Neural progenitor cell (in vitro differentiated cells): ENCODE measurements at regions not wholly inside any gene's neighbourhood (a gene's known extent, or its start where the extent isn't known, plus 50 kb on each side); places are given as distances from the start of the nearest gene placed in this dataset.

Experiments
- DNase-seq: peaks from one replicate; pipeline ENCODE4 v3.0.0-alpha.2; 2016; ENCODE audit warnings: low spot score
- H2AFZ ChIP-seq: fragments of 200-600 bp; sonication (generic); replicated peaks from 2 replicates; pipeline ENCODE4 v1.6.1; 2016; ENCODE audit warnings: antibody characterized with exemption
- H3F3A ChIP-seq: fragments of 200-600 bp; sonication (generic); 2 replicates; pipeline ENCODE4 v1.6.1; 2016; ENCODE audit warnings: antibody characterized with exemption, low read depth
- H3K27ac ChIP-seq: fragments of 200-600 bp; sonication (generic); 2 replicates; pipeline ENCODE4 v1.5.1; 2016; ENCODE audit warnings: mild to moderate bottlenecking
- H3K27me3 ChIP-seq: fragments of 200-600 bp; sonication (generic); 2 replicates; pipeline ENCODE4 v1.6.1; 2016; ENCODE audit warnings: mild to moderate bottlenecking, moderate library complexity
- H3K36me3 ChIP-seq: fragments of 200-600 bp; sonication (generic); 2 replicates; pipeline ENCODE4 v1.5.1; 2016
- H3K4me1 ChIP-seq: fragments of 200-600 bp; sonication (generic); 2 replicates; pipeline ENCODE4 v1.6.1; 2016; ENCODE audit warnings: mixed run types
- H3K4me2 ChIP-seq: fragments of 200-600 bp; sonication (generic); 2 replicates; pipeline ENCODE4 v1.6.1; 2016
- H3K4me3 ChIP-seq: fragments of 200-600 bp; sonication (generic); 2 replicates; pipeline ENCODE4 v1.5.1; 2016
- H3K79me2 ChIP-seq: fragments of 200-600 bp; sonication (generic); 2 replicates; pipeline ENCODE4 v1.6.1; 2016; ENCODE audit warnings: low read depth
- H3K9ac ChIP-seq: fragments of 200-600 bp; sonication (generic); 2 replicates; pipeline ENCODE4 v1.6.1; 2016
- H3K9me3 ChIP-seq: fragments of 200-600 bp; sonication (generic); 2 replicates; pipeline ENCODE4 v1.5.1; 2016; ENCODE audit warnings: low read depth
- H4K20me1 ChIP-seq: fragments of 200-600 bp; sonication (generic); 2 replicates; pipeline ENCODE4 v1.6.1; 2016; ENCODE audit warnings: low read depth
- H3K27ac Mint-ChIP-seq: 3 replicates; pipeline ENCODE4 v1.8.0; 2021; ENCODE audit warnings: mixed read lengths
- H3K27me3 Mint-ChIP-seq: 2 replicates; pipeline ENCODE4 v1.8.0; 2022; ENCODE audit warnings: low read depth, mild to moderate bottlenecking, inconsistent platforms, moderate library complexity, mixed read lengths; ENCODE audit not compliant: insufficient read depth
- H3K36me3 Mint-ChIP-seq: 3 replicates; pipeline ENCODE4 v1.8.0; 2021; ENCODE audit warnings: mixed read lengths
- H3K4me1 Mint-ChIP-seq: 3 replicates; pipeline ENCODE4 v1.8.0; 2021; ENCODE audit warnings: mixed read lengths
- H3K4me3 Mint-ChIP-seq: 3 replicates; pipeline ENCODE4 v1.8.0; 2021; ENCODE audit warnings: mild to moderate bottlenecking, moderate library complexity, mixed read lengths
- H3K9me3 Mint-ChIP-seq: 3 replicates; pipeline ENCODE4 v1.8.0; 2020; ENCODE audit warnings: mixed read lengths
- CTCF ChIP-seq: fragments of 200-600 bp; sonication (generic); IDR thresholded peaks from 2 replicates; pipeline ENCODE4 v1.5.1; 2017; ENCODE audit warnings: antibody characterized with exemption, mild to moderate bottlenecking
- EZH2 ChIP-seq: fragments of 200-600 bp; sonication (generic); IDR thresholded peaks from 2 replicates; pipeline ENCODE4 v1.6.1; 2017; ENCODE audit warnings: antibody characterized with exemption, mild to moderate bottlenecking, moderate library complexity
- EZH2phosphoT487 ChIP-seq: fragments of 200-600 bp; sonication (generic); IDR thresholded peaks from 2 replicates; pipeline ENCODE4 v1.6.1; 2017; ENCODE audit warnings: antibody characterized with exemption

- Mint-ChIP-seq H3K27ac (no peak overlapping the region), H3K4me1 (no peaks in the 10 kb centered on the region), H3K36me3 (no peaks in the 10 kb centered on the region), H3K4me3 (no peak overlapping the region), H3K27me3 (no peaks in the 10 kb centered on the region), H3K9me3 (peaks cover 2% of the 10 kb centered on the region)
- no peak for DNase-seq
- no peaks in the 10 kb centered on the region for H3K79me2 ChIP-seq
- no peaks in the 10 kb centered on the region for H3K27me3 ChIP-seq
- H2AFZ ChIP-seq: no peak overlapping the region
- no peak overlapping the region for H3K27ac ChIP-seq
- no peak overlapping the region for H3K4me3 ChIP-seq
- TF ChIP-seq EZH2 (no peak), CTCF (no peak), EZH2phosphoT487 (no peak)
- H3K36me3 ChIP-seq: no peaks in the 10 kb centered on the region
- H3F3A ChIP-seq: no peaks in the 10 kb centered on the region
- no peaks in the 10 kb centered on the region for H4K20me1 ChIP-seq
- no peak overlapping the region for H3K4me2 ChIP-seq
- no peak overlapping the region for H3K9ac ChIP-seq
- H3K9me3 ChIP-seq: no peaks in the 10 kb centered on the region
- H3K4me1 ChIP-seq: no peaks in the 10 kb centered on the region
These were observed 112.5 kb downstream of the SNX5 start for GRCh38 chr20:17856024-17856564.

GRCh38 chr20:17854307-17854903 is 114.2 kb downstream of the SNX5 start:
- Histone ChIP-seq H3K4me3 (no peak overlapping the region), H3K4me2 (no peak overlapping the region), H3K9me3 (no peaks in the 10 kb centered on the region), H3K79me2 (no peaks in the 10 kb centered on the region), H4K20me1 (no peaks in the 10 kb centered on the region), H3K36me3 (no peaks in the 10 kb centered on the region), H3F3A (no peaks in the 10 kb centered on the region), H3K27me3 (no peaks in the 10 kb centered on the region), H3K27ac (no peak overlapping the region), H2AFZ (peak overlapping the region; percentile 97), H3K9ac (no peak overlapping the region), H3K4me1 (no peaks in the 10 kb centered on the region)
- peaks cover 2% of the 10 kb centered on the region for H3K9me3 Mint-ChIP-seq
- no peak overlapping the region for H3K27ac Mint-ChIP-seq
- no peaks in the 10 kb centered on the region for H3K4me1 Mint-ChIP-seq
- H3K27me3 Mint-ChIP-seq: peaks cover 5% of the 10 kb centered on the region
- TF ChIP-seq CTCF (no peak), EZH2 (no peak), EZH2phosphoT487 (no peak)
- H3K36me3 Mint-ChIP-seq: no peaks in the 10 kb centered on the region
- H3K4me3 Mint-ChIP-seq: no peak overlapping the region
- peak; percentile 44 for DNase-seq

- H3K4me2 ChIP-seq: no peak overlapping the region
- no peaks in the 10 kb centered on the region for H4K20me1 ChIP-seq
- H3K27ac Mint-ChIP-seq: no peak overlapping the region
- no peaks in the 10 kb centered on the region for H3K36me3 Mint-ChIP-seq
- no peak for TF ChIP-seq EZH2
- H3K27me3 Mint-ChIP-seq: peaks cover 8% of the 10 kb centered on the region
- H3K27ac ChIP-seq: no peak overlapping the region
- no peaks in the 10 kb centered on the region for H3K4me1 Mint-ChIP-seq
- no peaks in the 10 kb centered on the region for H3K27me3 ChIP-seq
- no peaks in the 10 kb centered on the region for H3K79me2 ChIP-seq
- H3K4me3 Mint-ChIP-seq: no peak overlapping the region
- H3K9me3 Mint-ChIP-seq: peaks cover 2% of the 10 kb centered on the region
- H3K4me1 ChIP-seq: no peaks in the 10 kb centered on the region
- H3K9ac ChIP-seq: no peak overlapping the region
- no peak for DNase-seq
- no peak overlapping the region for H3K4me3 ChIP-seq
- no peaks in the 10 kb centered on the region for H3K36me3 ChIP-seq
- H2AFZ ChIP-seq: no peak overlapping the region
- H3F3A ChIP-seq: no peaks in the 10 kb centered on the region
- H3K9me3 ChIP-seq: no peaks in the 10 kb centered on the region
These were observed 116.3 kb downstream of the SNX5 start for GRCh38 chr20:17852323-17852722.

GRCh38 chr20:17850684-17851026 is 117.9 kb downstream of the SNX5 start:
- Histone ChIP-seq H3F3A (no peaks in the 10 kb centered on the region), H3K9ac (no peak overlapping the region), H3K79me2 (no peaks in the 10 kb centered on the region), H3K9me3 (no peaks in the 10 kb centered on the region), H3K27me3 (no peaks in the 10 kb centered on the region), H2AFZ (no peak overlapping the region), H4K20me1 (no peaks in the 10 kb centered on the region), H3K4me1 (no peaks in the 10 kb centered on the region), H3K27ac (no peak overlapping the region), H3K4me2 (no peak overlapping the region), H3K36me3 (no peaks in the 10 kb centered on the region), H3K4me3 (no peak overlapping the region)
- TF ChIP-seq EZH2: no peak
- no peak for TF ChIP-seq EZH2phosphoT487
- no peak for TF ChIP-seq CTCF
- Mint-ChIP-seq H3K4me3 (no peak overlapping the region), H3K9me3 (no peaks in the 10 kb centered on the region), H3K4me1 (no peaks in the 10 kb centered on the region), H3K27ac (no peak overlapping the region), H3K27me3 (peaks cover 17% of the 10 kb centered on the region), H3K36me3 (no peaks in the 10 kb centered on the region)
- DNase-seq: no peak
